HG03378 (cell line): ENCODE measurements at regions not wholly inside any gene's neighbourhood (a gene's known extent, or its start where the extent isn't known, plus 50 kb on each side); places are given as distances from the start of the nearest gene placed in this dataset.

Experiments
- ATAC-seq: cut with Tn5 transposase; IDR thresholded peaks from one replicate; pipeline ENCODE4 v1.9.1; 2021; ENCODE audit warnings: mild to moderate bottlenecking, moderate library complexity; ENCODE audit not compliant: unreplicated experiment

GRCh38 chr2:18841248-18842150 lies 252.1 kb upstream of the NT5C1B start:
- no peak for ATAC-seq

- no peak for ATAC-seq
These were observed 247.9 kb upstream of the NT5C1B start for GRCh38 chr2:18837240-18837639.

- no peak for ATAC-seq
These were observed 247.1 kb upstream of the NT5C1B start for GRCh38 chr2:18836436-18836835.

- ATAC-seq, result no peak
These were observed 246.4 kb upstream of the NT5C1B start for GRCh38 chr2:18835787-18836186.

GRCh38 chr2:18834341-18834740 lies 245.0 kb upstream of the NT5C1B start:
- ATAC-seq, result no peak

- no peak for ATAC-seq
These were observed 244.6 kb upstream of the NT5C1B start for GRCh38 chr2:18833941-18834340.

GRCh38 chr2:18831916-18832510 lies 242.6 kb upstream of the NT5C1B start:
- no peak for ATAC-seq

- no peak for ATAC-seq
These were observed 241.6 kb upstream of the NT5C1B start for GRCh38 chr2:18830962-18831361.

- ATAC-seq, result no peak
These were observed 240.6 kb upstream of the NT5C1B start for GRCh38 chr2:18829976-18830375.

GRCh38 chr2:18829251-18829902 lies 240.0 kb upstream of the NT5C1B start:
- no peak for ATAC-seq

- no peak for ATAC-seq
These were observed 238.9 kb upstream of the NT5C1B start for GRCh38 chr2:18828296-18828695.

- ATAC-seq, result no peak
These were observed 236.5 kb upstream of the NT5C1B start for GRCh38 chr2:18825838-18826237.

GRCh38 chr2:18824915-18825314 lies 235.5 kb upstream of the NT5C1B start:
- no peak for ATAC-seq

GRCh38 chr2:18824325-18824790 lies 235.0 kb upstream of the NT5C1B start:
- no peak for ATAC-seq

GRCh38 chr2:18821431-18821830 lies 232.1 kb upstream of the NT5C1B start:
- ATAC-seq, result no peak

- no peak for ATAC-seq
These were observed 231.6 kb upstream of the NT5C1B start for GRCh38 chr2:18820966-18821365.

GRCh38 chr2:18819566-18819965 lies 230.2 kb upstream of the NT5C1B start:
- ATAC-seq, result no peak

- no peak for ATAC-seq
These were observed 225.0 kb upstream of the NT5C1B start for GRCh38 chr2:18814387-18814786.

GRCh38 chr2:18804536-18804935 lies 215.2 kb upstream of the NT5C1B start:
- ATAC-seq, result no peak

- ATAC-seq, result no peak
These were observed 214.0 kb upstream of the NT5C1B start for GRCh38 chr2:18803141-18803939.
